NCI-H510A (cell line): ENCODE measurements at regions not wholly inside any gene's neighbourhood (a gene's known extent, or its start where the extent isn't known, plus 50 kb on each side); places are given as distances from the start of the nearest gene placed in this dataset.

Experiments
- DNase-seq: peaks from one replicate; lab custom pipeline; 2025; lab: John Stamatoyannopoulos, UW

DNA sequence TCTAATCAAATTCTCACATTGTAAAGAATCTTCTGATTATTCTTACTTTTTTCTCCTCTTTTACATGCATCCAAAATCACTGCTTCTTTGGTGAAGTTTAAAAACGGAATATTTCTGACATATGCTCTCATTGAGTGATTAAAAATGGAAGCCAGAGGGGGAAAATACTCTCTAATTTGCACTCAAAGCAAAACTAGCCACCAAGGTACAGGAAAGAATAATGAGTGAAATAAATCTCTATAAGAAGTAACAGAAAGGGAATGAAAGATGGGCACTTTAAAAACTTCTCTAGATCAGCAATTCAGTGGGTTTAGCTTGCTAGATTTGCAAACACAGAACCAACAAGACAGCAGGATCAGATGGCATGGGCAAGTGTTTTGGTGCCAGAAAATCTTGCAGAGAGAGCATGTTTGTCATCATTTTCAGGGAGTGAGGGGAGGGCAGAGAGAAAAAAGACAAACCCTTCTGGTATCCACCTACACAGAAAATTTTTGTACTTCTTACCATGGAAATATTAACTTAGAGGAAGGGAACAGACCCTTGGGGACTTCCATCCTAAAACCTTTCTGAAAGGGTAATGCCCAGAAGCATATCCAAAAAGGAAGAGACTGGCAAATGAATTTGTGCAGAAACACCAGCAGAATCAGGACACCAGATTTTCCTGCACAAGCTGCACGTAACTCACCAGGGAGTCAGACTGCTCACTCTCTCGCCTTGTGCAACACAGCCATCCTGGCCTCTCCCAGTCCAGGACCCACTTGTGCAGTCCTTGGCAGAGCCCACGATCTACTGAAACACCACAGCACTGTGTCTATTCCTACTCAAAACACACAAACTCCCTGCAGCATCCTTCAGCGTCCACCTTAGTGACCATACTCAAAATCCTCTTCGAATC is 270.2 kb upstream of the PRDM1 start:
- no peak for DNase-seq

- no peak for DNase-seq
Observed at GRCh38 chr6:105814745-105815536, 271.2 kb upstream of the PRDM1 start.

DNA sequence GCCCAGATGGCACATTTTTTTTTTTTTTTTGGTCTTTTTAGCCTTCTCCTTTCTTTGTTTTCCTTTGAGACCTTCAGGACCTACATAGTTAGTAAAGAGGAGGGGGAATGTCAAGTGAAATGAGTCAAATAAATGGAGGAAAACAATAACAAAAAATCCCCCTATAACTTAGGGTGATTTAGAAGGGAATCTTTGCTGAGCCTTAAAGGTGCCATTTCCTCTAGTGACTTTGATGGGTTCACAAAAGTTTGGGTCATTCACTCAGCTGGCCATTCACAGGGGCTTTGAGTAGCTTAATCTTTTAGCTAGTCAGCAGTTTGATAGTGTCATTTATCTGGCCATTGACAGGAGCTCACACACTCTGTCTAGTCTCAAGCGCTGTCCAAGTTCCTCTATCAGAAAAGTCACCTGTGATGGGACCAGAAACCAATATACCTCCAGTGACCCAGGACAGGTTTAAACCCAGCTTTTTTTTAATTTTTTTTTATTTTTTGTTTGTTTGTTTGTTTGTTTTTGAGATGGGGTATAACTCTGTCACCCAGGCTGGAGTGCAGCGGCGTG is 275.1 kb upstream of the PRDM1 start:
- DNase-seq, result no peak

DNA sequence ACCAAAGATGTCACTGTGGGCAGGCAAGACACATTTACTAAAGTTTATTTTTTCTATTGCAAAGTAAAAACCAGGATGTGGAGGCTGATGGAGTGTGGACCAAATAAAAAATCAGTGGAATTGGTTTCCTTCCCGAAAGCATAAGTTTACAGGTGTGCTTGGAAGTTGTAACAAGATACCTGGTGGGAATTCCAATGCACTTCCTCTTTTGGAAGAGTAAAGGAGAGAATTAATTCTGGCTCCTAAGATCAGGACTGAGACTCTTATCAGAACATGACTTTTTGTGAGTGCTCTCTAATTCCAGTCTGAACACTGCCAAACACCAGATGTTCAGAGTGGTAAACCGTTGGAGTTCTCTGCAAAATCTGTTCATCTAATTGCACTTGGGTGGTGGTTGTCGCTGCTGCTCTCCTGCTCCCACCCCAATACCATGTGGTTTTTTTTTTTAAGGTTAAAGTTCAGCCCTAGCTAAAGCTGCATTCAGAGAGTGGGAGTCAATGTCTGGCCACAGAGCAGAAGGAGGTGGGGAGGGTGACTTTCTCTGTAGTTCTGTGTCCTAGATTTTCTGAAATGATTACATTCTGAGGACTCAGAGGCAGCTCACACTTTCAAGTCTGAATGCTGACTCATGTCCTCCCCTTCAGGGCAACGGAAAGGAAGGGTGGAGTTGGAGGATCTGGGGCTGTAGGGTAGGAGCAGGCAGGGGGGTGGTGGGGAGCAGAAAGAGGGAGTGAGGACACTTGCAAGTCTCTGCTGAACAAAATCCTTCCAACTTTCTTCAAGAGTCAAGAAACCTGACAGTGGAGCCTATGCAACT is 275.8 kb upstream of the PRDM1 start:
- DNase-seq, result no peak

- no peak for DNase-seq
Observed at GRCh38 chr6:105808571-105808970, 277.6 kb upstream of the PRDM1 start.

DNA sequence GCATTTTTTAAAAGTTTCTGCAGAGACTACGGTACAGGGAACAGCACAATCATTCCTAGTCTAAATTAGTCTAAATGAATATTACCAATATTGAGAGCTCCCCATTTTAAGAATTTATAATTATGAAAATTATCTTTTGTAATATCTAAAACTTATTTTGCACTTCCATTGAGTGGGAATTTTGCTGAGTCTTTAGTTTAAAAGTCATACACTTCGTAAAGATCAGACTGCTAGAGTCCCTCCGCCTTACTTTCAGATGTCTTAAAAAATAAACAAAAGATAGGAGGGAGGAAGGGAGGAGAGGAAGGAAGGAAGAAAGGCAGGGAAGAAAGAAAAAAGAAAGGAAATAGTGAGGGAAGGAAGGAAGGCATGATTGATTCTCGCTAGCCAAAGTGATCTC is 278.2 kb upstream of the PRDM1 start:
- DNase-seq, result no peak

GRCh38 chr6:105806486-105806920 is 279.6 kb upstream of the PRDM1 start:
- DNase-seq, result no peak

GRCh38 chr6:105805501-105806023 is 280.6 kb upstream of the PRDM1 start:
- no peak for DNase-seq

DNA sequence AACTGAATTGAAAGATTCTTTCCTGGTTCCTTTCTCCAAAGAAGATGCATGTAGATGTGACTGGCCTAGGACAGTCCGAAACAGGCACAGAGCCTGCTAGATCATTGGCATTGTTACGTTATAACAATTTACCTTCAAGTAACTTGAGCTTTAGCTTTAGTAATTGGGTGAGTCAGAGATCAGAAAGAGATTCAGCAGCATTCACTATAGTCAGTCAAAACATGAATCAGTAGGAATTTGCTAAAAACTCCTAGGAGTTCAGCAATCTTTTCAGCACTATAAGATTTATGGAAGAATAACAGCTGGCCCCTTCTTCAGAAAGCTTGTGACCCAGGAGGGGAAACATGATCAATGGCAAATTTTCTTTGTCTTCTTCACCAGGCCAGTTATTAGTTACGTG is 281.7 kb upstream of the PRDM1 start:
- DNase-seq, result no peak

GRCh38 chr6:105804000-105804399 is 282.1 kb upstream of the PRDM1 start:
- no peak for DNase-seq

- DNase-seq, result no peak
Observed at GRCh38 chr6:105803442-105803841, 282.7 kb upstream of the PRDM1 start.

DNA sequence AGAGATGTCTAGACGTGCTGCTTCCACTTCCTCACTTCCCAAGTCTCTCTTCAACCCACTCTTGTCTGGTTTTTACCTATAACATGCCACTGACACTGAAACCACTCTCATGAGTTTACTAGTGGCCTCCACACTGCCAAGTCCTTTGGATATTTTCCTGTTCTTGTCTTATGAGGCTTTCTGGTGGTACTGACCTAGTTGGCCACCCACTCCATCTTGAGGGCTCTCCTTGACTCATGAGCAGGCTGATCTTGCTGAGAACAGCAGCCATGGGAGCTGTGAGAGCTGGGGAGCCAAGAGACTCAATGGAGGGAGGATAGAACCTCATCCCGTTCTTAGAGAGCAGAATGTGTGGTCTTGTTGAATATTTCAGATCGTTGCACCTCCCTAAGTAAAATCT is 283.4 kb upstream of the PRDM1 start:
- DNase-seq, result no peak

GRCh38 chr6:105800871-105801270 is 285.3 kb upstream of the PRDM1 start:
- DNase-seq, result no peak

- DNase-seq, result no peak
Observed at GRCh38 chr6:105800398-105800797, 285.7 kb upstream of the PRDM1 start.

DNA sequence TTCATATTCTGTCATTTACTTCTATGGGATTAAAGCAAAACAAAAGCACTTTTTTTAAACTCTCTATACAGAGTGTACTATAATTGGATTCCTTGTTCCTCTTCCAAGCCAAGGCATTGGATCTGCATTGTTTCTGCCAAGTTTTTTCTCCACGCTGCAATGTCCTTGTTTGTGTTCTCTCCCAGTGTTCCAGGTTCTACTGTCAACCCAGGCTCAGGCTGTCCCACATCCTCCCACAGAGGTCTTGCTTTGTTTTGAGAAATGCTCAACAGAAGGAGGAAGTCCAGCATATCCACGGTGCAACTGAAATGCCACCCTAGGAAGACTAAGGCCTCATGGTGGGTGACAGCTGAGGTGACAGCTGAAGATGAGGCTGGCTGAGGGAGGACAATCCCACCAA is 287.1 kb upstream of the PRDM1 start:
- no peak for DNase-seq

GRCh38 chr6:105797983-105798453 is 288.1 kb upstream of the PRDM1 start:
- DNase-seq, result no peak

GRCh38 chr6:105797286-105797979 is 288.7 kb upstream of the PRDM1 start:
- no peak for DNase-seq

DNA sequence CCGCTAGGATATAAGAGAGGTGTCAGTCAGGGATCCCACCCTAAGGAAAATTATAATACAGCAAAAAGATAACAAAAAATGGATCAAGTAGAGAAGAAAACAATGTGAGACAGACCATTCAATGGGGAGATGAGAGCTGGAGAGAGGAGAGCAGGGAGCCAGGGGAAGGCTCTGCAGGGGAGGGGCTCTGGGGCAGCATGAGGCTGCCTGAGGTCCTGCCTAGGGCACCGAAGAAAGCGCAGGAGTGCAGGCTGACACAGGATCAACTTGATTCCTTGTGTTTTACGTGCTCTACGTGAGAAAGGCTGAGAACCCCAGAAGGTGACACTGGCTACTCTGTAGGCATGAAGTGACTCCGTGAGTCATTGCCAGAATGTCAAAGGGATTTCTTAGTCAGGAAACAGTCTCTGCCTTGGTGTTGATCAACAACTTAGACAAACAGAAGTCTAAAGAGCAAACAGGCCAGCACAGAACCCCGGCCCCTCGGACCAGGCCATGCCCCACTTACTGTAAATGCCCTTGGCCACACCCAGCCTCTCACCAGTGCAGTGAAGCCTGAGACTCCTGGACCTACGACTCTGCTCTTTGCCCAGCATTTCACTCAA is 290.1 kb upstream of the PRDM1 start:
- peak; percentile 30 for DNase-seq

- no peak for DNase-seq
Observed at GRCh38 chr6:105795366-105795765, 290.8 kb upstream of the PRDM1 start.

DNA sequence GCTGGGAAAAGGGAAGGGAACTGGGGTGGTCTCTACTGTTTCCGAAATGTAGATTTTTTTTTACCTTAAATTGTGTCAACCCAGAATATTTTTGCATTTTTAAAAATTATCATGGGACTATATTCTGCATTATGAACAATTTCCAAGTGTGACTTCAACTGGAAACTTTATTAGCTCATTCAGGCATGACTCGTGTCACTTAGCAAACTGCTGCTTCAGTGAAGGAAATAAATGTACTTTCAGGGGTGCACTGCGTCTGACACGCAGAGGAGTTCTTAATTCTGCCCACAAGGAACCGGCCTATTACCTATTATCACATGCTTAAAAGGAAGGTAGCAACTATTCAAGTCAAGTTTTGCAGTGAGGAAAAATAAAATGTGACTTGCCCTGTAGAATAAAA is 291.3 kb upstream of the PRDM1 start:
- no peak for DNase-seq

DNA sequence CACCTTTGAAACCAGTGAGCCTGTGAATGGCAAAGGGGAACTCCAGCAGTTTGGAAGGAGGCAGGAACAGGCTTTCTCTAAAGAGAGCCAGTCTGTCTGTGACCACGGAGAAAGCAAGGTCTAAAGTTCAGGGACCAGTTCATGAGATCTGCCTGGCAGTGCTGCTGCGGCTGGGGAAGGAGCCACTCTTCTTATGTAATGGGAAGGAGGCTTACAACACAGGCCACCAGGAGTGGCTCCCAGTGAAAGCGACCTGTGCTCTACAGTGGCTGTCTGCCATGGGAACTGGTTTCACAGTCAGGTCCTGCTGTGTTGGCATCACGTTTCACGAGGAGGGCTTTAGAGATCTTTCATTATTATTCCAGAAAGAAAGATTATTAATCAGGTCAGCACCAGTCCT is 291.9 kb upstream of the PRDM1 start:
- DNase-seq, result peak; percentile 18
